ENCODE measurements at regions not wholly inside any gene's neighbourhood (a gene's known extent, or its start where the extent isn't known, plus 50 kb on each side); places are given as distances from the start of the nearest gene placed in this dataset.

- no peak for TF ChIP-seq CTCF (IDR thresholded peaks at IDR 0.05; ENCODE audit: insufficient read depth, low read length)
- TF ChIP-seq POLR2AphosphoS5 (IDR thresholded peaks at IDR 0.05; ENCODE audit: low read depth): no peak
Measured at GRCh38 chr20:41894255-41894963, 276.2 kb upstream of the CHD6 start.

Data from HL-60 (cell line).